GM21423 (cell line): ENCODE measurements at regions not wholly inside any gene's neighbourhood (a gene's known extent, or its start where the extent isn't known, plus 50 kb on each side); places are given as distances from the start of the nearest gene placed in this dataset.
A peak's percentile ranks its signal among the peaks of the same experiment; 100 is the strongest.
"Not testable (repeated sequence)": the region's sequence is repeated elsewhere in the genome, so short reads cannot be mapped to it uniquely, and the experiment has no call there.

Source experiments
- ATAC-seq: cut with Tn5 transposase; IDR thresholded peaks from one replicate; pipeline ENCODE4 v1.9.1; 2021; ENCODE audit warnings: mild to moderate bottlenecking, moderate library complexity; ENCODE audit not compliant: unreplicated experiment

DNA sequence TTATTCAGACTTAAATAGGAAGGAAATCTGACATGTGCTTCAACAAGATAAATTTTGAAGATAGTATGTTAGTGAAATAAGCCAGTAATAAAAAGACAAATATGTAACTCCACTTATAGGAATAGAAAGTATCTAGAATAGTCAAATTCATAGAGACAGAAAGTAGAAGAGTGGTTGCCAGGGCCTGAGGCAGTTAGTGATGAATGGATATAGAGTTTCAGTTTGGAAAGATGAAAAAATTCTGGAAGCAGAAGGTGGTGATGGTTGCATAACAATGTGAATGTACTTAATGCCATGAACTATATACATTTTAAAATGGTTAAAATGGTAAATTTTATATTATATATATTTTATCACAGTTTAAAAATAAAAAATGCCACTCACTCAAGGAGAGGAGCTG, 54.3 kb downstream of the HAND2 start:
- no peak for ATAC-seq

GRCh38 chr4:173469622-173470021, 60.4 kb downstream of the HAND2 start:
- no peak for ATAC-seq

DNA sequence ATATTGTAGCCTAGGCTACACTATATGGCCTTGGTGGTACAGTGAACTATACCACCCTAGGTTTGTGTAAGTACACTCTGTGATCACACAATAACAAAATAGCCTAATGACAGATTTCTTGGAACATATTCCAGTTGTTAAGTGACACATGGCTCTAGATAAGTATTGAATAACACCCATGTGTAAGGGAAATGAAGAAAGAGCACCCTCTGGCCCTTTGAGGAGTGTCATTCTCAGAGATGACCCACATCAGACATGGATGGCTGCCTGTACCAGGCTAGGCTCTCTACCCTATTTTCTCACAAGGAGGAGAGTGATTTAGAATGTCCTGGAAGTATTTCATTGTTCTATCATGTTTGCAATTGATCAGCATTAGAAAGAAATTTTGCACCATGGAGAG, 61.7 kb downstream of the HAND2 start:
- no peak for ATAC-seq

GRCh38 chr4:173466101-173466500, 63.9 kb downstream of the HAND2 start:
- no peak for ATAC-seq

GRCh38 chr4:173464481-173464880, 65.5 kb downstream of the HAND2 start:
- no peak for ATAC-seq

DNA sequence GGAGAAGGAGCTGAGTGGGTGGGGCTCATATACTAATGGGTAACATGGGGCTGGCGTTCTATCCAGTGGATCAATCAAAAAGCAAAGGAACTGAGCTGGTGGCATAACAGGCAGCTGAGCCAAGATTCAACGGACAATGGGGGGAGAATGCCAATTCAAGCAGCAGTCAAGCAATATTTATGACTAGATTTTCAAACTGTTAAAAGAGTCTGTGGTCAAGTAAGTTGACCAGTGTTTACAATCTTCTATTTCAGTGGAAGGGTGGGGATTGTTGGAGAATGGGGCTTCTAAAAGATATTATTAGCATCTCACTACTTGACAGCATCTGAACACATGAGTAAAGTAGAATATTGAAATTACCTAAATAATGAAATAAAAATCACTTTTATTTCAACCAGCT, 64.9 kb upstream of the SCRG1 start:
- no peak for ATAC-seq

DNA sequence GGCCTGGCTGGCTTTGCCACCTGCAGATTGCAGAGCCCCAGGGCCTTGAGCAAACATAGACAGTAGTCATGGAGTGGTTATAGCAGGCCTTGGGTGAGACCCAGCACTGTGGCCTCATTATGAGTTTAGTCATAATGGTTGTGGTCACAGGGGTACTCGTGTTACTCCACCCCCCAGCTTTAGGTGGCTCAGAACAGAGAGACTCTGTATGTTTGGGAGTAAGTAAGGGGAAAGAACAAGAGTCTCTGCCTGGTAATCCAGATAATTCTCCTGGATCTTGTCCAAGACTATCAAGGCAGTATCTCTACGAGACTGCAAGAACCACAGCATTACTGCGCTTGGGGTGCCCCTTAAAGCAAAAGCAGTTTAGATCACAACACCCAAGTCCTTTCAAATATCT, 62.3 kb upstream of the SCRG1 start:
- no peak for ATAC-seq

DNA sequence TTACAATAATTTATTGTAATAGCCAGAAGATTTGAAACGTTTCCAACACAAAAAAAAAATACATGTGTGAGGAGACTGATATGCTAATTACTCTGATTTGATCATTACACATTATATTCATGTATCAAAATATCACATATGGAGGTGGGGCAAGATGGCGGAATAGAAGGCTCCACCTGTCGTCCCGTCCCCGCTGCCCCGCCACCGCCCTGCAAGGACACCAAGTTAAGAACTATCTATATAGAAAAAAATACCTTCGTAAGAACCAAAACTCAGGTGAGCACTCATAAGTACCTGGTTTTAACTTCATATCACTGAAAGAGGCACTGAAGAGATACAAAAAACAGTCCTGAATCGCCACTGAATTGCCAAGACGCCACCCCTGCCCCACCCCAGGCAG, 60.9 kb upstream of the SCRG1 start:
- no peak for ATAC-seq

DNA sequence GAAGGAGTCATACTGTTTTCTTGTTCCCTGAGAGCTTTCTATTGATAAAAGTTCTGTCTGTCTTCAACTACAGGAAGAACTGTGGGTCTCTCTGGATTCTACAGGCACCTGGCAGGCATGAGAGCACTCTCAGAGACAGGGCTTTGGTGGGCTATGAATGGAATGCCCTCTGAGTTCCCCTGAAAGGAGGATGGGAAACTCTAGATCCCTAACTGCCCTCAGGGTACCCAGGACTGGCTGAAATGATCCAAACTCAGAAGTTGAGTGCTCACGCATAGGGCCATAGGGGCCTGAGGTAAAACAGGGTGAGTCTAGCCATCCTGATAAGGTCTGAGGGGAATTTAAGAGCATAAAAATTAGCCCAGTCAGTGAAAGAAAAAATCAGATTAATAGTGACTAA, 59.0 kb upstream of the SCRG1 start:
- no peak for ATAC-seq

DNA sequence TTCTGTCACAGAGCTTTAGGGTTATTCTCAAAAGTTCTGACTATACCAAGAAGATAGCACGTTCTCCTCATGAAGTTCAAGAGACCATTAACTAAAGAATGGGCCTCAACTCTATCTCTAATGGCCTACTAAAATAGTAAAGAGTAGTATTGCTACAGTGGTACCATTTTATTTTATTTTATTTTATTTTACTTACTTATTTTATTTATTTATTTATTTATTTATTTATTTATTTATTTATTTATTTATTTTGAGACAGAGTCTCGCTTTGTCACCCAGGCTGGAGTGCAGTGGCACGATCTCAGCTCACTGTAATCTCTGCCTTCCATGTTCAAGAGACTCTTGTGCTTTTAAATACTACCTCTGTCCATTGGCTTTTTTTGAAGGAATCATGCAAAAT, 52.5 kb upstream of the SCRG1 start:
- not testable (repeated sequence) for ATAC-seq

DNA sequence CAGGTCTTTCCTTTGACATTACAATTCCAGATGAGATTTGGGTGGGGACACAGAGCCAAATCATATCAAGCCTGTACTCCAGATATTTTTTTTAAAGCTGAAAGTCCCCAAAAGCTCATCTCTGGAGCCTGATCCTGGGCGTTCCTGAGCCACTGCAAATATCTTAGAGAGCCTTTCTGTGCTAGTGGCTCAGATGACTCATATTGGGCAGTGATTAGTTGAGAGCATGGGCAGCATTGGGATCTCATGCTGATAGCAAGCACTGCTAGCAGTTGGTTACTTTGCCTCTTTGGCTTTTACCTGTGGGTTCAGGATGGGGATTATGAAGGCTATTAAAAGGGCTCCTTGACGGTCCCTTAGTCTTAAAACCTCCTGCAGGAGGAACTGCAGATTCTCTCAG, 51.4 kb upstream of the SCRG1 start:
- ATAC-seq, result no peak

DNA sequence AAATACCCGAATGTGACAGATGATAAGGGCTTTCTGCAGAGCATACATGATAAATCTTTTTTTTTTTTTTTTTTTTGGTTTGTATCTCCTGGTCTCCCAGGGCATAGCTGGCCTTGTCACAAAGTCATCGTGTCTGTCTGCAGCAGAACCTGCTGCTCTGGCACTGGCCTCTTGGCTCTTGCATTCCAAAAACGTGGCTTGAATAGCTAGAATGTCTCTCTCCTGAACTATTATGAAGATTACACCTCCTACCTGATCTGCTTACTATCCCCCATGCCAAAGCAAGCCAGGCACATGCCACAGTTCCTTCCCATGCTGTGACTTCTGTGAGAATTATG, 50.4 kb upstream of the SCRG1 start:
- ATAC-seq, result no peak

GRCh38 chr4:173448608-173449379, 49.9 kb upstream of the SCRG1 start:
- ATAC-seq, result peak; percentile 43
